ENCODE measurements at regions not wholly inside any gene's neighbourhood (a gene's known extent, or its start where the extent isn't known, plus 50 kb on each side); places are given as distances from the start of the nearest gene placed in this dataset.
"Not testable (repeated sequence)": the region's sequence is repeated elsewhere in the genome, so short reads cannot be mapped to it uniquely, and the experiment has no call there.

GRCh38 chr4:131638781-131639180 lies 1510.3 kb upstream of the PCDH10 start:
- no peaks in the 10 kb centered on the region for H3K27me3 ChIP-seq (ENCODE audit: low read depth)
- no peaks in the 10 kb centered on the region for H3K4me1 ChIP-seq
- no peak for ATAC-seq
- no peaks in the 10 kb centered on the region for H3K36me3 ChIP-seq
- intact Hi-C loops (cut with DNase I), result no loop called here
- no peaks in the 10 kb centered on the region for H3K9me3 ChIP-seq
- H3K4me3 ChIP-seq, result no peak overlapping the region
- TF ChIP-seq, protein P1, sequence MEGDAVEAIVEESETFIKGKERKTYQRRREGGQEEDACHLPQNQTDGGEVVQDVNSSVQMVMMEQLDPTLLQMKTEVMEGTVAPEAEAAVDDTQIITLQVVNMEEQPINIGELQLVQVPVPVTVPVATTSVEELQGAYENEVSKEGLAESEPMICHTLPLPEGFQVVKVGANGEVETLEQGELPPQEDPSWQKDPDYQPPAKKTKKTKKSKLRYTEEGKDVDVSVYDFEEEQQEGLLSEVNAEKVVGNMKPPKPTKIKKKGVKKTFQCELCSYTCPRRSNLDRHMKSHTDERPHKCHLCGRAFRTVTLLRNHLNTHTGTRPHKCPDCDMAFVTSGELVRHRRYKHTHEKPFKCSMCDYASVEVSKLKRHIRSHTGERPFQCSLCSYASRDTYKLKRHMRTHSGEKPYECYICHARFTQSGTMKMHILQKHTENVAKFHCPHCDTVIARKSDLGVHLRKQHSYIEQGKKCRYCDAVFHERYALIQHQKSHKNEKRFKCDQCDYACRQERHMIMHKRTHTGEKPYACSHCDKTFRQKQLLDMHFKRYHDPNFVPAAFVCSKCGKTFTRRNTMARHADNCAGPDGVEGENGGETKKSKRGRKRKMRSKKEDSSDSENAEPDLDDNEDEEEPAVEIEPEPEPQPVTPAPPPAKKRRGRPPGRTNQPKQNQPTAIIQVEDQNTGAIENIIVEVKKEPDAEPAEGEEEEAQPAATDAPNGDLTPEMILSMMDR (IDR thresholded peaks at IDR 0.05), result no peak
- no peak overlapping the region for H3K27ac ChIP-seq
- no peak for DNase-seq

- no peaks in the 10 kb centered on the region for H3K9me3 ChIP-seq
- ATAC-seq, result no peak
These were observed 1504.5 kb upstream of the PCDH10 start for GRCh38 chr4:131644619-131645018.

GRCh38 chr4:131649227-131649626 lies 1499.9 kb upstream of the PCDH10 start:
- Histone ChIP-seq H3K27me3 (ENCODE audit: low read depth) (no peaks in the 10 kb centered on the region), H3K9me3 (no peaks in the 10 kb centered on the region), H3K4me3 (no peak overlapping the region), H3K36me3 (no peaks in the 10 kb centered on the region), H3K27ac (no peak overlapping the region), H3K4me1 (no peaks in the 10 kb centered on the region)
- TF ChIP-seq, protein P1 (IDR thresholded peaks at IDR 0.05), result no peak
- ATAC-seq (no peak), DNase-seq (no peak)
- intact Hi-C loops (cut with DNase I), result no loop called here

More at GRCh38 chr4:131644619-131645018, 1504.5 kb upstream of the PCDH10 start:
- TF ChIP-seq, protein P1 (IDR thresholded peaks at IDR 0.05), result no peak
- Histone ChIP-seq H3K4me1 (no peaks in the 10 kb centered on the region), H3K36me3 (no peaks in the 10 kb centered on the region), H3K27ac (no peak overlapping the region), H3K27me3 (ENCODE audit: low read depth) (no peaks in the 10 kb centered on the region), H3K4me3 (no peak overlapping the region)
- DNase-seq, result no peak
- intact Hi-C loops (cut with DNase I), result no loop called here

DNA sequence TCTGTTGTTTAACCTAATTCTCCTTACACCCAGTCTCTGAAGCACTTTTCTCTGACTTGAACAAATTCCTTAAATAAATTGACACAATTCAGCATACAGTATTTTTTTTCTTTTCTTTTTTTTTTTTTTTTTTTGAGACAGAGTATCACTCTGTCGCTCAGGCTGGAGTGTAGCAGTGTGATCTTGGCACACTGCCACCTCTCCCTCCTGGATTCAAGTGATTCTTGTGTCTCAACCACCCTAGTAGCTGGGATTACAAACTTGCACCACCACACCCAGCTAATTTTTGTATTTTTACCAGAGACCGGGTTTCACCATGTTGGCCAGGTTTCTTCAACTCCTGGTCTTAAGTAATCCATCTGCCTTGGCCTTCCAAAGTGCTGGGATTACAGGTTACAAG lies 1498.1 kb upstream of the PCDH10 start:
- intact Hi-C loops (cut with DNase I), result no loop called here
- H3K4me1 ChIP-seq, result no peaks in the 10 kb centered on the region
- ATAC-seq (no peak), DNase-seq (no peak)
- no peak overlapping the region for H3K4me3 ChIP-seq
- TF ChIP-seq, protein P1 (IDR thresholded peaks at IDR 0.05), result no peak
- H3K27ac ChIP-seq, result no peak overlapping the region
- H3K27me3 ChIP-seq (ENCODE audit: low read depth), result no peaks in the 10 kb centered on the region
- H3K9me3 ChIP-seq, result no peaks in the 10 kb centered on the region
- no peaks in the 10 kb centered on the region for H3K36me3 ChIP-seq

DNA sequence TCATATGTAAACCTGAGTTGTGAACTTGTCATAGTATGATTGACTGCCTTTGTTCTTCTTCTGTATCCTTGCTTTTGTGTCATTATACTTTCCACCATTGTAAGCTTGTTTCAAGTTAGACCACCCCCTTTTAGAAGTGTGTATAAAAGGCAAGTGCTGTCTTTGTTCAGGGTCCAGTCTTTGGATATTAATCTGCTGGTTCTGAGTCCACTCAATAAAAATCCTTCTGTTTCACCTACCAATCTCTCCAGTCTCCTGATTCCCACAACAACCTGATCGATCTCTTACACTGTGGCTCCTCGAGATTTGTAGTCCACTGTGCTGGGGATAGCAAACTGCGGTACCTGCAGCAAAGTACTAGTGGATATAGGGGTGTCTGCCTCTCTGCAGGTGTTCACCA lies 1465.8 kb upstream of the PCDH10 start:
- ATAC-seq; H3K27me3 ChIP-seq (ENCODE audit: low read depth); H3K9me3 ChIP-seq; H3K4me3 ChIP-seq; H3K27ac ChIP-seq; DNase-seq; H3K4me1 ChIP-seq; intact Hi-C loops (cut with DNase I); H3K36me3 ChIP-seq: not testable (repeated sequence)

- DNase-seq (no peak), ATAC-seq (no peak)
- Histone ChIP-seq H3K4me1 (no peaks in the 10 kb centered on the region), H3K27me3 (ENCODE audit: low read depth) (no peaks in the 10 kb centered on the region), H3K27ac (no peak overlapping the region), H3K36me3 (no peaks in the 10 kb centered on the region), H3K4me3 (no peak overlapping the region), H3K9me3 (no peaks in the 10 kb centered on the region)
- intact Hi-C loops (cut with DNase I), result no loop called here
- TF ChIP-seq, protein P1 (IDR thresholded peaks at IDR 0.05), result no peak
These were observed 1427.2 kb upstream of the PCDH10 start for GRCh38 chr4:131721883-131722282.

GRCh38 chr4:131723069-131723468 lies 1426.0 kb upstream of the PCDH10 start:
- H3K9me3 ChIP-seq; DNase-seq; ATAC-seq; intact Hi-C loops (cut with DNase I); H3K36me3 ChIP-seq; H3K4me3 ChIP-seq; H3K27me3 ChIP-seq (ENCODE audit: low read depth); H3K4me1 ChIP-seq; H3K27ac ChIP-seq: not testable (repeated sequence)

- H3K4me3 ChIP-seq; intact Hi-C loops (cut with DNase I); H3K9me3 ChIP-seq; H3K27ac ChIP-seq; ATAC-seq; H3K27me3 ChIP-seq (ENCODE audit: low read depth); H3K36me3 ChIP-seq; H3K4me1 ChIP-seq: not testable (repeated sequence)
- DNase-seq, result peak; percentile 73
These were observed 1424.2 kb upstream of the PCDH10 start for GRCh38 chr4:131724847-131725246.

DNA sequence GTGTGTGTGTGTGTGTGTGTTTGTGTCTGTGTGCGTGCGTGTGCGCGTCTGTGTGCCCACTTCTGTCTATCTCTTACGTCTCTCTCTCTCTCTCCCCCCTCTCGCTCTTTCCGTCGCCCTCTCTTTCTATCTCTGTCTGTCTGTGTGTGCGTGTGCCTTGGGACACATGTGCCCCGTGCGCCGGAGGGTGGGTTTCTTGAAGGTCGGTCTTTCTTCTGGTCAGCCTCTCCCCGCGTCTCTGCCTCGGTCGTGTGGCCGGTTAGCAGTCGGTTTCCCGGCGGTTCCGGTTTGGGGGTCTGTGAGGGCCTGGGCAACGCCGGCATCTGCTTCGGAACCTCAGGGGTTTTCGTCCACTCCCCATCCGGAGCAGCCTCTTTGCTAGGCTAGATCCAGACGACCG lies 1423.6 kb upstream of the PCDH10 start:
- H3K36me3 ChIP-seq; H3K4me3 ChIP-seq; DNase-seq; H3K4me1 ChIP-seq; H3K27me3 ChIP-seq (ENCODE audit: low read depth); H3K9me3 ChIP-seq; ATAC-seq; H3K27ac ChIP-seq; intact Hi-C loops (cut with DNase I): not testable (repeated sequence)

DNA sequence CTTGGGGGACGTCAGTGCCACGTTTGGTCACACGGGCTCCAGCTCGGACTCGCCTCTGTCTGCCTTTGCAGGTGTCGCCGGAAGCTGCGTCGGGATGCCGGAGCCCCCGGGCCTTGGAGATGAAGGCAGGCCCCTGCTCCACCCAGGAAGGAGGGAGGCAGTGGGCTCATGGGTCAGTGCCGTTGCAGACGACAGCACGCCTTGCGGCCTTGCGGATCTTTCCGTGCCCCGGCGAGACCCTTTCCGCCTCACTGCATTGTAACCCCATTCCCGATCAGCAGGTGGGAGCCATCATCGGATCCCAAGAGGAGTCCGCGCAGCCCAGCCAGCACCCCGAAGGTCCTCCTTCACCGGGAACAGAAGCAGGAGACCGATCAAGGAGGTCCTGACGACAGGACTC lies 1422.2 kb upstream of the PCDH10 start:
- H3K36me3 ChIP-seq; ATAC-seq; H3K4me1 ChIP-seq; H3K9me3 ChIP-seq; H3K27me3 ChIP-seq (ENCODE audit: low read depth); H3K27ac ChIP-seq; H3K4me3 ChIP-seq; intact Hi-C loops (cut with DNase I); DNase-seq: not testable (repeated sequence)

All from lower lobe of right lung (tissue), 2 donors.